Aorta (tissue), 5 donors: ENCODE measurements at regions not wholly inside any gene's neighbourhood (a gene's known extent, or its start where the extent isn't known, plus 50 kb on each side); places are given as distances from the start of the nearest gene placed in this dataset.

Experiments
- ATAC-seq: fragments of 200-7000 bp; cut with Tn5 transposase; one replicate; pipeline ENCODE4 v1.9.1; 2022; ENCODE audit warnings: moderate library complexity; ENCODE audit not compliant: low FRiP score
- DNase-seq, 2 donors: peaks; one replicate each; pipeline ENCODE4 v3.0.0-alpha.2; 2020
- H3K27ac ChIP-seq, 2 donors: one replicate each; pipeline ENCODE4 v1.5.1; 2013; ENCODE audit warnings: low read length in 2 of 2, mild to moderate bottlenecking in 2 of 2, moderate library complexity in 2 of 2, control low read depth in 1 of 2, inconsistent platforms in 1 of 2, low read depth in 1 of 2
- H3K27me3 ChIP-seq, 2 donors: one replicate each; pipeline ENCODE4 v1.6.1; 2013; ENCODE audit warnings: control low read depth in 1 of 2, low read length in 1 of 2, mild to moderate bottlenecking in 1 of 2, moderate library complexity in 1 of 2; ENCODE audit not compliant: insufficient read depth in 2 of 2, control insufficient read depth in 1 of 2
- H3K36me3 ChIP-seq, 2 donors: one replicate each; pipeline ENCODE4 v1.6.1; 2013; ENCODE audit warnings: control low read depth in 1 of 2, low read length in 1 of 2, mild to moderate bottlenecking in 1 of 2; ENCODE audit not compliant: insufficient read depth in 2 of 2, control insufficient read depth in 1 of 2
- H3K4me1 ChIP-seq, 2 donors: one replicate each; pipeline ENCODE4 v1.6.1; 2013; ENCODE audit warnings: low read length in 2 of 2, control low read depth in 1 of 2, mild to moderate bottlenecking in 1 of 2, moderate library complexity in 1 of 2; ENCODE audit not compliant: insufficient read depth in 2 of 2, control insufficient read depth in 1 of 2
- H3K4me3 ChIP-seq, 2 donors: one replicate each; pipeline ENCODE4 v1.5.1; 2013; ENCODE audit warnings: low read length in 2 of 2, control low read depth in 1 of 2, mild to moderate bottlenecking in 1 of 2
- H3K9me3 ChIP-seq: one replicate; pipeline ENCODE4 v1.6.1; 2013; ENCODE audit warnings: mild to moderate bottlenecking, low read length; ENCODE audit not compliant: control insufficient read depth
- WGBS, 2 donors: extraction: QIAGEN DNeasy Blood & Tissue Kit; methylation state at CpG; one replicate each; pipeline ENCODE4 v1.1.7; 2013; 5-methylcytosine and 5-hydroxymethylcytosine counted together
- intact Hi-C, 2 donors: fragments of 100-400 bp; cut with DNase I; formaldehyde crosslinking; loops; one replicate each; pipeline versions ENCODE4 v1.14.2 to v1.15.0; 2022
- donor health status: healthy with polysubstance abuse.
- donor health status: Bipolar disorder and iron deficiency.
- donor health status: DM: no; HTN: no; CAD: no.
- donor health status: DM: no; HTN: no; CAD: no.
- donor health status: DM: yes; HTN: yes; CAD: no.

- Histone ChIP-seq H3K4me3 (no peak overlapping the region), H3K36me3 (no peaks in the 10 kb centered on the region), H3K4me1 (no peaks in the 10 kb centered on the region), H3K9me3 (no peaks in the 10 kb centered on the region), H3K27ac (no peak overlapping the region), H3K27me3 (no peaks in the 10 kb centered on the region)
- 28 to 59% methylated on average over 6 of the region's 6 CpGs for WGBS, 2 donors
- intact Hi-C loops = no loop called here
- ATAC-seq (peak; percentile 64), DNase-seq (no peak)
Measured at GRCh38 chr15:93982226-93982727, 249.1 kb upstream of the MCTP2 start.

GRCh38 chr15:93981706-93982105, 249.7 kb upstream of the MCTP2 start:
- peak; percentile 23 for ATAC-seq
- H3K27ac ChIP-seq = no peak overlapping the region
- intact Hi-C loops = no loop called here

GRCh38 chr15:93980261-93980911, 251.0 kb upstream of the MCTP2 start:
- DNase-seq (no peak), ATAC-seq (no peak)
- Histone ChIP-seq H3K36me3 (no peaks in the 10 kb centered on the region), H3K27ac (no peak overlapping the region), H3K9me3 (no peaks in the 10 kb centered on the region), H3K4me3 (no peak overlapping the region), H3K27me3 (no peaks in the 10 kb centered on the region), H3K4me1 (no peaks in the 10 kb centered on the region)
- intact Hi-C loops = no loop called here
- WGBS, 2 donors = 64 to 69% methylated on average over 2 of the region's 2 CpGs

More at GRCh38 chr15:93981706-93982105, 249.7 kb upstream of the MCTP2 start:
- no peaks in the 10 kb centered on the region for H3K27me3 ChIP-seq
- H3K4me3 ChIP-seq = no peak overlapping the region
- H3K9me3 ChIP-seq = no peaks in the 10 kb centered on the region
- WGBS, 2 donors = 96 to 100% methylated on average over 1 of the region's 1 CpG
- H3K36me3 ChIP-seq = no peaks in the 10 kb centered on the region
- DNase-seq = no peak
- no peaks in the 10 kb centered on the region for H3K4me1 ChIP-seq

GRCh38 chr15:93974804-93975481, 256.4 kb upstream of the MCTP2 start:
- no peaks in the 10 kb centered on the region for H3K9me3 ChIP-seq
- ATAC-seq = no peak
- DNase-seq = no peak
- no peak overlapping the region for H3K4me3 ChIP-seq
- H3K27me3 ChIP-seq = no peaks in the 10 kb centered on the region
- no peak overlapping the region for H3K27ac ChIP-seq
- 49 to 50% methylated on average over 6 of the region's 6 CpGs for WGBS, 2 donors
- no peaks in the 10 kb centered on the region for H3K4me1 ChIP-seq
- intact Hi-C loops = loop anchor here in 1 of 2 donors (10.0 kb wide), 1 partner anchor 940 kb away; no protein-coding TSS in a partner anchor
- H3K36me3 ChIP-seq = no peaks in the 10 kb centered on the region

- DNase-seq (no peak), ATAC-seq (no peak)
- Histone ChIP-seq H3K4me1 (no peaks in the 10 kb centered on the region), H3K27ac (no peak overlapping the region), H3K9me3 (no peaks in the 10 kb centered on the region), H3K4me3 (no peak overlapping the region), H3K27me3 (no peaks in the 10 kb centered on the region), H3K36me3 (no peaks in the 10 kb centered on the region)
- intact Hi-C loops = loop anchor here in 1 of 2 donors (10.0 kb wide), 1 partner anchor 938 kb away; no protein-coding TSS in a partner anchor
- WGBS, 2 donors = 74% methylated on average over 5 of the region's 5 CpGs
Measured at GRCh38 chr15:93973287-93973686, 258.1 kb upstream of the MCTP2 start.

- ATAC-seq (no peak), DNase-seq (no peak)
- Histone ChIP-seq H3K9me3 (no peaks in the 10 kb centered on the region), H3K27ac (no peak overlapping the region), H3K4me3 (no peak overlapping the region), H3K36me3 (no peaks in the 10 kb centered on the region), H3K4me1 (no peaks in the 10 kb centered on the region), H3K27me3 (no peaks in the 10 kb centered on the region)
- intact Hi-C loops = loop anchor here in 1 of 2 donors (10.0 kb wide), 1 partner anchor 64 kb away; no protein-coding TSS in a partner anchor
- WGBS, 2 donors = 76 to 83% methylated on average over 6 of the region's 6 CpGs
Measured at GRCh38 chr15:93968773-93969172, 262.6 kb upstream of the MCTP2 start.

- Histone ChIP-seq H3K9me3 (no peaks in the 10 kb centered on the region), H3K27ac (no peak overlapping the region), H3K4me1 (no peaks in the 10 kb centered on the region), H3K36me3 (no peaks in the 10 kb centered on the region), H3K4me3 (no peak overlapping the region), H3K27me3 (no peaks in the 10 kb centered on the region)
- 56 to 69% methylated on average over 6 of the region's 6 CpGs for WGBS, 2 donors
- intact Hi-C loops = loop anchor here in 1 of 2 donors (10.0 kb wide), 1 partner anchor 61 kb away; no protein-coding TSS in a partner anchor
- ATAC-seq (no peak), DNase-seq (no peak)
Measured at GRCh38 chr15:93965304-93965908, 266.0 kb upstream of the MCTP2 start.

GRCh38 chr15:93954985-93955571, 276.3 kb upstream of the MCTP2 start:
- ATAC-seq (no peak), DNase-seq (no peak)
- WGBS, 2 donors = 39 to 47% methylated on average over 8 of the region's 8 CpGs
- H3K36me3 ChIP-seq = no peaks in the 10 kb centered on the region
- no peaks in the 10 kb centered on the region for H3K9me3 ChIP-seq
- no peaks in the 10 kb centered on the region for H3K4me1 ChIP-seq
- no peak overlapping the region for H3K4me3 ChIP-seq
- intact Hi-C loops = no loop called here
- peaks cover 0 to 2% of the 10 kb centered on the region in 2 donors for H3K27me3 ChIP-seq
- no peak overlapping the region for H3K27ac ChIP-seq
